ENCODE measurements at regions not wholly inside any gene's neighbourhood (a gene's known extent, or its start where the extent isn't known, plus 50 kb on each side); places are given as distances from the start of the nearest gene placed in this dataset.
"Not testable (repeated sequence)": the region's sequence is repeated elsewhere in the genome, so short reads cannot be mapped to it uniquely, and the experiment has no call there.

DNA sequence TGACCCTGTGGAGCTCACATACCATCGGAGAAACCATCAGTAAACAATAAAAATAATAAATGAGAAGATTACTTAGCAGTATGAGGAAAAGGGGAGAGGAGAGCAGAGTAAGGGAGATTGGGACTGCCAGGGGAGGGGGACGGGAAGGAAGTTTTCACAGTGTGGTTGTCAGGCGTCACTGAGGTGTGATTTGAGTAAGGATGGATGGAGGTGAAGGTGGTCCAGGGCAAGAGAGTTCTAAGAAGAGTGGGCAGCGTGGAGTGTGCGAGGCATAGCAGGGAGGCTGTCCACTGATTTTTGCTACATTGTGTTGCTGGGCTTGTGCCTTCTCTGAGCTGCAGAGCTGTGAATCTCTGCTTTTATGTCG lies 119.1 kb downstream of the HPGD start:
- Mint-ChIP-seq H3K4me1 (ENCODE audit: low read depth, unreplicated experiment) (peaks cover 35% of the 10 kb centered on the region), H3K9me3 (ENCODE audit: unreplicated experiment) (no peaks in the 10 kb centered on the region), H3K27ac (ENCODE audit: unreplicated experiment) (peak overlapping the region; percentile 87), H3K27me3 (ENCODE audit: insufficient read depth, unreplicated experiment) (no peaks in the 10 kb centered on the region), H3K36me3 (ENCODE audit: insufficient read depth, unreplicated experiment) (peaks cover 14% of the 10 kb centered on the region), H3K4me3 (ENCODE audit: unreplicated experiment) (peak overlapping the region; percentile 64)
- no peak overlapping the region for H3K4me3 ChIP-seq (ENCODE audit: low read depth, low read length)
- no peak for DNase-seq
- intact Hi-C loops (cut with micrococcal nuclease; ENCODE audit: unreplicated experiment), result loop anchor here (5.0 kb wide), 1 partner anchor 36 kb away; no protein-coding TSS in a partner anchor
- no peaks in the 10 kb centered on the region for H3K27me3 ChIP-seq (replicated peaks; ENCODE audit: control insufficient read depth, insufficient read depth, low read length)
- CTCF ChIA-PET, result no interaction called here
- peaks cover 63% of the 10 kb centered on the region for H3K4me1 ChIP-seq
- POLR2A ChIA-PET, result no interaction called here
- 0 out of 2 replicates have a peak, but pooled peaks cover 3% of the 10 kb centered on the region for H3K9me3 ChIP-seq
- TF ChIP-seq, protein P1, sequence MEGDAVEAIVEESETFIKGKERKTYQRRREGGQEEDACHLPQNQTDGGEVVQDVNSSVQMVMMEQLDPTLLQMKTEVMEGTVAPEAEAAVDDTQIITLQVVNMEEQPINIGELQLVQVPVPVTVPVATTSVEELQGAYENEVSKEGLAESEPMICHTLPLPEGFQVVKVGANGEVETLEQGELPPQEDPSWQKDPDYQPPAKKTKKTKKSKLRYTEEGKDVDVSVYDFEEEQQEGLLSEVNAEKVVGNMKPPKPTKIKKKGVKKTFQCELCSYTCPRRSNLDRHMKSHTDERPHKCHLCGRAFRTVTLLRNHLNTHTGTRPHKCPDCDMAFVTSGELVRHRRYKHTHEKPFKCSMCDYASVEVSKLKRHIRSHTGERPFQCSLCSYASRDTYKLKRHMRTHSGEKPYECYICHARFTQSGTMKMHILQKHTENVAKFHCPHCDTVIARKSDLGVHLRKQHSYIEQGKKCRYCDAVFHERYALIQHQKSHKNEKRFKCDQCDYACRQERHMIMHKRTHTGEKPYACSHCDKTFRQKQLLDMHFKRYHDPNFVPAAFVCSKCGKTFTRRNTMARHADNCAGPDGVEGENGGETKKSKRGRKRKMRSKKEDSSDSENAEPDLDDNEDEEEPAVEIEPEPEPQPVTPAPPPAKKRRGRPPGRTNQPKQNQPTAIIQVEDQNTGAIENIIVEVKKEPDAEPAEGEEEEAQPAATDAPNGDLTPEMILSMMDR (IDR thresholded peaks at IDR 0.05; ENCODE audit: insufficient read depth in 1 of 2, low read depth in 1 of 2, low read length in 1 of 2, severe bottlenecking in 1 of 2, unreplicated experiment in 1 of 2), result no peak
- no peaks in the 10 kb centered on the region for H3K36me3 ChIP-seq (ENCODE audit: control insufficient read depth, insufficient read depth, low read length)
- no TSS peak for BruUV-seq (replicated peaks)

DNA sequence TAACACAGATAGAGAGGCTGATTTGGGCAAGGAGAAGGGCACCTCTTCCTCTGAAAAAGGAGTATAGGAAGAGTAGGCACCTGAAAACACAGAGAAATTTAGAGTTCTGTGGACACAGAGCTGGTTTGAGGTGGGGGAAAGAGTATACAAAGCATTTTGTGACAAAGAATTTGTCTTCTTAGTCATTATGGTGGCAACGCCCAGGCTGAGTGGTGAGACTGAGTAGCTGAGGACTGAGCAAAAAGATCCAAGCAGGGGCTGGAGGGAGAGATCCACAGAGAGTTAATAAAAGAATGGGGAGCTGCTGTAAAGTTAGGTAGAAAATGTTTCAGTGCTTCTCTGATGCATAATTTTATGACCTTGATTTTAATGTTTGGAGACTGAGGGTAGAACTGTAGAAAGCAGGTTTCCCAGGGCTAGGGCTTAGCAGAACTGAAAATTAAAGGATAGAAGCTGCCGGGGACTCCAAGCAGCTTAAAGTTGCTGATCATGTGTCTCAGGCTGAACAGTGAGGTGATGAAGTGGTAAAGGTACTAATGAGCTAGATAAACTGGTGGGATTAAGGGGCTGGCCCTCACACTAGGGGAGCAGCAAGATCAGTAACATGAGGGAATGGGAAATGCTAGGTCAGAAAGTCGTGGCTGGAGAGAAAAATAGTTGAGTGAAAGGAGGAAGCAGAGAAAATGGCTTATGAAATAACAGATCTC lies 118.9 kb downstream of the CEP44 start:
- Mint-ChIP-seq H3K4me3 (ENCODE audit: unreplicated experiment) (peak overlapping the region; percentile 64), H3K36me3 (ENCODE audit: insufficient read depth, unreplicated experiment) (peaks cover 20% of the 10 kb centered on the region), H3K27me3 (ENCODE audit: insufficient read depth, unreplicated experiment) (no peaks in the 10 kb centered on the region), H3K27ac (ENCODE audit: unreplicated experiment) (peak overlapping the region; percentile 87), H3K4me1 (ENCODE audit: low read depth, unreplicated experiment) (peaks cover 38% of the 10 kb centered on the region), H3K9me3 (ENCODE audit: unreplicated experiment) (no peaks in the 10 kb centered on the region)
- H3K4me3 ChIP-seq (ENCODE audit: low read depth, low read length), result no peak overlapping the region
- H3K4me1 ChIP-seq, result peaks cover 64% of the 10 kb centered on the region
- POLR2A ChIA-PET, result no interaction called here
- peak in 1 of 2 experiments; percentile 11 for DNase-seq
- no TSS peak for BruUV-seq (replicated peaks)
- CTCF ChIA-PET, result no interaction called here
- TF ChIP-seq, protein P1 (IDR thresholded peaks at IDR 0.05; ENCODE audit: insufficient read depth in 1 of 2, low read depth in 1 of 2, low read length in 1 of 2, severe bottlenecking in 1 of 2, unreplicated experiment in 1 of 2), result no peak
- no peaks in the 10 kb centered on the region for H3K27me3 ChIP-seq (replicated peaks; ENCODE audit: control insufficient read depth, insufficient read depth, low read length)
- intact Hi-C loops (cut with micrococcal nuclease; ENCODE audit: unreplicated experiment), result loop anchor here (5.0 kb wide), 1 partner anchor 35 kb away; no protein-coding TSS in a partner anchor
- no peaks in the 10 kb centered on the region for H3K36me3 ChIP-seq (ENCODE audit: control insufficient read depth, insufficient read depth, low read length)
- H3K9me3 ChIP-seq, result 0 out of 2 replicates have a peak, but pooled peaks cover 3% of the 10 kb centered on the region

DNA sequence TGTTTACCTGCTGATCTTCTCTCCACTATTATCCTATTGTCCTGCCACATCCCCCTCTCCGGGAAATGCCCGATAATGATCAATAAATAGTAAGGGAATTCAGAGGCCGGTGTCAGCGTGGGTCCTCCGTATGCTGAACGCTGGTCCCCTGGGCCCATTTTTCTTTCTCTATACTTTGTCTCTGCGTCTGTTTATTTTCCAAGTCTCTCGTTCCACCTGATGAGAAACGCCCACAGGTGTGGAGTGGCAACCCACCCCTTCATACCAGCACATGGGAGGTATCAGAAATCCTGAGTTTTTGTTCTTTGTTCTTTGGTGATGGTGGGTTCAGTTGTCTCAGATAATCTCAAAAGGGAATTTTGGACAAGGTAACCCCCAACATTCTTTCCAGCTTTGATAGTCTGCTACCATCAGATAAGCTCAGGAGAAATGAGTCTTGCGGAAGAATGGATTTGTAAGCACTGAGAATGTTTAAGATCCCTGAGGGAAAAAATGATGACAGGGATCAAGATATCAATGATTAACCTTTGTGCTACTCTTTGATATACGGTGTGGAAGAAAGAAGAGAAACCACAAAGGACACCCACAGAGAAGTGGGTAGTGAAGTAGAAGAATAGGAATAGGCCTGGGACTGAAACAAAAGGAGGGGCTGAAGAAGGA lies 117.9 kb downstream of the CEP44 start:
- no TSS peak for BruUV-seq (replicated peaks)
- POLR2A ChIA-PET, result no interaction called here
- Histone ChIP-seq H3K9me3 (0 out of 2 replicates have a peak, but pooled peaks cover 3% of the 10 kb centered on the region), H3K4me1 (peaks cover 71% of the 10 kb centered on the region), H3K4me3 (ENCODE audit: low read depth, low read length) (peak overlapping the region; percentile 30), H3K36me3 (ENCODE audit: control insufficient read depth, insufficient read depth, low read length) (no peaks in the 10 kb centered on the region), H3K27me3 (replicated peaks; ENCODE audit: control insufficient read depth, insufficient read depth, low read length) (no peaks in the 10 kb centered on the region)
- H3K4me3 Mint-ChIP-seq (ENCODE audit: unreplicated experiment), result peak overlapping the region; percentile 64
- CTCF ChIA-PET, result no interaction called here
- H3K27me3 Mint-ChIP-seq (ENCODE audit: insufficient read depth, unreplicated experiment), result no peaks in the 10 kb centered on the region
- intact Hi-C loops (cut with micrococcal nuclease; ENCODE audit: unreplicated experiment), result loop anchor here (1.0 to 5.0 kb wide), 7 partner anchors 18 to 231 kb away; partner anchors contain the start of gene HPGD
- DNase-seq, result peak; percentile 78
- H3K9me3 Mint-ChIP-seq (ENCODE audit: unreplicated experiment), result no peaks in the 10 kb centered on the region
- peaks cover 20% of the 10 kb centered on the region for H3K36me3 Mint-ChIP-seq (ENCODE audit: insufficient read depth, unreplicated experiment)
- TF ChIP-seq, protein P1 (IDR thresholded peaks at IDR 0.05; ENCODE audit: insufficient read depth in 1 of 2, low read depth in 1 of 2, low read length in 1 of 2, severe bottlenecking in 1 of 2, unreplicated experiment in 1 of 2), result no peak
- H3K27ac Mint-ChIP-seq (ENCODE audit: unreplicated experiment), result peak overlapping the region; percentile 87
- H3K4me1 Mint-ChIP-seq (ENCODE audit: low read depth, unreplicated experiment), result peaks cover 38% of the 10 kb centered on the region

DNA sequence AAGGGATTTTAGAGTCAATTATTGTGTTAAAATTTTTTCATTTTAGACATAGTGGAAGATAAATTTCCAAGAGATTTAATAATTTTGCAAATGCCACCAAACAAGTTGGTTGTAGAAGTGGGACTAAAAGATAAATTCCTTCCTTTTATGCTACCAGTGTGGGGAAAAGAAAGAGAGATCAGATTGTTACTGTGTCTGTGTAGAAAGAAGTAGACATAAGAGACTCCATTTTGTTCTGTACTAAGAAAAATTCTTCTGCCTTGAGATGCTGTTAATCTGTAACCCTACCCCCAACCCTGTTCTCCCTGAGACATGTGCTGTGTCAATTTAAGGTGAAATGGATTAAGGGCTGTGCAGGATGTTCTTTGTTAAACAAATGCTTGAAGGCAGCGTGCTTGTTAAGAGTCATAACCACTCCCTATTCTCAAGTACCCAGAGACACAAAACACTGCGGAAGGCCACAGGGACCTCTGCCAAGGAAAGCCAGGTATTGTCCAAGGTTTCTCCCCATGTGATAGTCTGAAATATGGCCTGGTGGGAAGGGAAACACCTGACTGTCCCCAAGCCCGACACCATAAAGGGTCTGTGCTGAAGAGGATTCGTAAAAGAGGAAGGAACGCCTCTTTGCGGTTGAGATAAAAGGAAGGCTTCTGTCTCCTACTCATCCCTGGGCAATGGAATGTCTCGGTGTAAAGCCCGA lies 117.0 kb downstream of the CEP44 start:
- peak; percentile 83 to 87 for DNase-seq
- H3K27me3 ChIP-seq (replicated peaks; ENCODE audit: control insufficient read depth, insufficient read depth, low read length); BruUV-seq (replicated peaks); H3K9me3 ChIP-seq; H3K36me3 ChIP-seq (ENCODE audit: control insufficient read depth, insufficient read depth, low read length); POLR2A ChIA-PET; CTCF ChIA-PET; H3K9me3 Mint-ChIP-seq (ENCODE audit: unreplicated experiment); H3K27me3 Mint-ChIP-seq (ENCODE audit: insufficient read depth, unreplicated experiment): not testable (repeated sequence)
- intact Hi-C loops (cut with micrococcal nuclease; ENCODE audit: unreplicated experiment), result loop anchor here (1.0 to 5.0 kb wide), 7 partner anchors 17 to 232 kb away; partner anchors contain the start of gene HPGD
- peaks cover 20% of the 10 kb centered on the region for H3K36me3 Mint-ChIP-seq (ENCODE audit: insufficient read depth, unreplicated experiment)
- Histone ChIP-seq H3K4me1 (peaks cover 65% of the 10 kb centered on the region), H3K4me3 (ENCODE audit: low read depth, low read length) (peak overlapping the region; percentile 30)
- peak overlapping the region; percentile 64 for H3K4me3 Mint-ChIP-seq (ENCODE audit: unreplicated experiment)
- peak overlapping the region; percentile 87 for H3K27ac Mint-ChIP-seq (ENCODE audit: unreplicated experiment)
- peaks cover 36% of the 10 kb centered on the region for H3K4me1 Mint-ChIP-seq (ENCODE audit: low read depth, unreplicated experiment)

Measured in Caco-2 (cell line).